ENCODE measurements at regions not wholly inside any gene's neighbourhood (a gene's known extent, or its start where the extent isn't known, plus 50 kb on each side); places are given as distances from the start of the nearest gene placed in this dataset.
"Not testable (repeated sequence)": the region's sequence is repeated elsewhere in the genome, so short reads cannot be mapped to it uniquely, and the experiment has no call there.

DNA sequence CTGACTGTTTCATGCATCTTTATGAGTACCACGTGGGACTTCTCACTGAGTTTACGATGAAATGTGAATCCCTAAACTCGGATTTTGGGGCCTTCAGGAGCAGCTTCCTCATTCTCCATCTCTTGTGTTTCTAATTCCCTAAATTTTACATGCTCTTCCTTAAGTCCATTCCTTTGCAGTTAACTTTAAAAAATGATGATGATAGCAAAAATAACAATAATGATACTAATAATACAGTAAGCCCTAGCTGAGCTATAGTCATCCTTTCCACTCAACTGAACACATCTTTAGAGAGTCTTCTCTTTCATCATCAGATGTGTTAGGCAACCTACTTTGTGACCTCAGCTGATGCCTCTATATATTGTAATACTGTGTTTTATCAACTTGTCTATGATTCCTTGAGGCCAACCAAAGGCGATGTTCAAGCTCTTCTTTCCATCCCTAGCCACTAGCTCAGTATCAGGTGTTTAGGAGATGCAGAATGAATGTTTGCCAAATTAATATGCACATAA, 1196.4 kb downstream of the VRK1 start:
- DNase-seq: no peak

GRCh38 chr14:97994020-97994531, 1196.9 kb downstream of the VRK1 start:
- DNase-seq: no peak

DNA sequence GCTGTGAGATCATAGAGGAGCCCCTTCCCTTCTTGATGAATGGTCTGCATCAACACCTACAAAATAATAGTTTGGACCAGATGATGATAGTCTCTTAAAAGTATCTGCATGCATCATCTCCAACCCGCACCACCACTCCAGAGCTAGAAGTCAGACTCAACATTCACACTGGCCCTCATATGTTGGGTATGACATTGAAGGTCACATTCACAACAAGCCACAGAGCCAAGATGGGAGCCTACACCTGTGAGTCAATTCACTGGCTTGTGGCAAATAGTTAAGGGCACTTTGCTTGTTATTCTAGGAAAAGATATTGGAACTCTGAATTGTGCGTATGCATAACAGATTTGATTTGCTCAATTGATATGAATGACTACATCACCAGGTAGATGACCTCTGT, 1197.9 kb downstream of the VRK1 start:
- DNase-seq: no peak

- no peak for DNase-seq
These were observed 1198.3 kb downstream of the VRK1 start for GRCh38 chr14:97995531-97995930.

DNA sequence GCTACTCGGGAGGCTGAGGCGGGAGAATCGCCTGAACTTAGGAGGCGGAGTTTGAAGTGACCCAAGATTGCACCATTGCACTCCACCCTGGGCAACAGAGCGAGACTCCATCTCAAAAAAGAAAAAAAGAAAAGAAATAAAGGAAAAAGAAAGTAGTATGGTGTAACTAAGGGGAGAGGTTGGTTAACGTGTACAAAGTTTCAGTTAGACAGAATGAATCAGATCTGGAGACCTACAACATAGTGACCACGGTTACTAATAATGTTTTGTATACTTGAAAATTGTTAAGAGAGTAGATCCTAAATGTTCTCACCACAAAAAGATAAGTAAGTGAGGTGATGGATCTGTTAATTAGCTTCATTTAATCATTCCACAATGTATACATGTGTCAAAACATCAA, 1208.8 kb downstream of the VRK1 start:
- DNase-seq: no peak

DNA sequence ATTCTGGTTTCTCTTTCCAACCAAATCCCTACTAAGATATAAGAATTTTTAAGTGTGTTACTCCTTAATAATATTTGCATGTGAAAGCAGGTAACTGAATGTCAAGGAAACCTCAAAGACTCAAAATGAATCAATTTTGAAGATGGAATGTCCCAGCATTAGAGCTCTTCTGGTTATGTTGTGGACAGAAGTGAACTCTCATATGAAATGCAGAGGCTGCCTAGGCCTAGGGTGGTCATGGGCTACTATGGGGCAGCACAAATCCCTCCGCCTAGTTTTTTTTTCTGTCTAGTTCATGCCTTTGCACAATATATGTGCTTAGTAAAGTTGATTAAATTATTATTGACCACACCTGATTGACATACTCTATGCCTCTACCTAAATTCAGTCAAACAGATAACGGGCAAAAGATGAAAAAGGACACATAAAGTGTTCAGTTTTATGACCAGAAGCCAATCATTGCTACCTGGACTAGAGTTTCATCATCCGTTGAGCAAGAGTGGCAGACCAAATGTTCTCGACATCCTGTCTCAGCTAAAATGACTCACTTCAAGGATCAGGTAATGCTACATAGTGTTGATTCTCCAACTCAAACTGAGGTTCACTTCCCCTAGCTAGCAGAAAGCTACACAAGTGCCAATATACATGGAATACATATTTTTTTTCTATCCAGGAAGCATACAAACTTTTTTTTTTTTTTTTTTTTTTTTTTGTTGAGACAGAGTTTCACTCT, 1211.4 kb downstream of the VRK1 start:
- no peak for DNase-seq

GRCh38 chr14:98009177-98009576, 1212.0 kb downstream of the VRK1 start:
- not testable (repeated sequence) for DNase-seq

DNA sequence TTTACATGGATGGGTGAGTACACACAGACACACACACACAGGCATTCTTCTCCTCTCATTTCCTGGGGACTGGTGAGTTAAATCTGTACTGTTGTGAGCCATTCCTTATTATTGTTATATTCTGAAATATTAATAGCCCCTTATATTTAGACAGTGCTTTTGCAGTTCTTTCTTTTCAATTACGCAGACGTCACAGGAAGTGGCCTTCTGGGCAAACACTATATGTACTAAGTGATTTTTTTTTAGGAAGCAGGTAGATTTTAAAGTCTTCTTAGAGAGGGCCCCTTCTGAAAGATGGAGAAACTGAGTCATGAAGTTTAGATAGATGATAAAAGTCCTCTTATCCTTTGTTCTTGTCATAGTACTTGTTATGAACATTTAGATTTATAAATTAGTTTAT, 1213.6 kb downstream of the VRK1 start:
- DNase-seq: no peak

DNA sequence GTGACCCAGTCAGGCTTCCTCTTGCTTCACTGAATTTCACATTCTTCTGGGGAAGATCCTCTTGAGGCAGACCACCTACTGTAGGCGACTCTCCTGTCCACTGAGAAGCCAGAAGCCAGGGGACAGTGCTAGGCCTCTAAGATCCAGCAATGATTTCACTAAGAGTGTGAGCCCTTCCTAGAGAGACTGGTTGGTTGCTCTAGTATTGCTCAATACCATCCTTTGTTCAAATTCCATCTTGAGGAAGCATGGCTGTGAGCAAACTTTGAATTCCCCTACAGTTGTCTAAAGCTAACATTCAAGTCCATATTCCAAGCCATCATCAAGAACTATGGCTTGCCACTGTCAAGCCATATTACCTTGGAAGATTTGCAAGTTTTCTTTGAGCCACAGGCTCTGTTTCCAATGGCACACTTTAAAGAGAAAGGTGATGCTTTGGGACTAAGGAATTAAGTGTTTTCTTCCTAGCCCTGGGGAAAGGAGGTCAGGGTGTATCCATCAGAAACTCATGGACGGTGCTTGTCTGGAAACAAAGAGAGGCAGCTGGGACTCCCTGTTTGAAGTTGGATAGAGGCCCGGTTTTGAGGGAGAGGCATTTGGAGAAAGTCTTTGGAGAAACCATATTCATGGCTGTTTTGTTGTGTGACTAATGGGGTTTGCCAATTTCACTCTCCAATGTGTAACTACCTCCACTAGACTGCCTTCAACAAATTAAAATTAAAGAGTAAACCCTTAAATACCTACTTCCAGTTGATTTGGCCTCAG, 1217.9 kb downstream of the VRK1 start:
- DNase-seq: no peak

DNA sequence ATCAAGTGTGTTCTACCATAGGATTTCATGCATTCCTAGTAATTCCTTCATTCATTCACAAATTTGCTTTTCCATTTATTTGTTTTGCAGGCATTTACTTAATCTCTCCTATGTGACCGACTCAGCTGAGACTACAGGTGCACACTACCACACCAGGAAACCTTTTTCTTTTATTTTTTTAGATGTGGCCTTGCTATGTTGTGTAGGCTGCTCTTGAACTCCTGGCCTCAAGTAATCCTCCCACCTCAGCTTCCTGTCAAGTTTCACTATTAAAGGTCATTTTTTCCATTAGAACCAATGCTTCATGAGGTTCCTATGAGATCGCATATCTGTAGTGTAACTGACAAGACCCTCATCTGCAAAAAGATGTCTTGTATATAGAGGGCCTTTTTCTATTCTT, 1218.7 kb downstream of the VRK1 start:
- no peak for DNase-seq

DNA sequence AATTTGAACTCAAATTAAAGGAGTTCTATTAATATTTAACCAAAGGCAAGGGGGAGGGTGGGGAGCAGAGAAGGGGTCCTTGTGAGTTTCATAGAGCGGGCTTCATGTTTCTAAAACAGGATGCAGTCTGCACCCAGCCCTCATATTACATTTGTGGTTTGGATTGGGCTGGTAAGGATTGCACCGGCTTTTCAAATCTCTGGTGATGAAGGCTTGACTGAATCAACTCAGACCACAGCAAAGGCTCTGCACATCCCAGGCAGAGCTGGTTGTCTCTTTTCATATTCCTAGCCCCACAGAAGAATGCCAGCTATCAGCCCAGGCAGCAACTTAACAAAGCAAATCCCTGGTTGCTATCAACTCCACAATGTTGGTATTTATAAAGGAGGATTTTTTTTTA, 1221.4 kb downstream of the VRK1 start:
- DNase-seq: no peak

DNA sequence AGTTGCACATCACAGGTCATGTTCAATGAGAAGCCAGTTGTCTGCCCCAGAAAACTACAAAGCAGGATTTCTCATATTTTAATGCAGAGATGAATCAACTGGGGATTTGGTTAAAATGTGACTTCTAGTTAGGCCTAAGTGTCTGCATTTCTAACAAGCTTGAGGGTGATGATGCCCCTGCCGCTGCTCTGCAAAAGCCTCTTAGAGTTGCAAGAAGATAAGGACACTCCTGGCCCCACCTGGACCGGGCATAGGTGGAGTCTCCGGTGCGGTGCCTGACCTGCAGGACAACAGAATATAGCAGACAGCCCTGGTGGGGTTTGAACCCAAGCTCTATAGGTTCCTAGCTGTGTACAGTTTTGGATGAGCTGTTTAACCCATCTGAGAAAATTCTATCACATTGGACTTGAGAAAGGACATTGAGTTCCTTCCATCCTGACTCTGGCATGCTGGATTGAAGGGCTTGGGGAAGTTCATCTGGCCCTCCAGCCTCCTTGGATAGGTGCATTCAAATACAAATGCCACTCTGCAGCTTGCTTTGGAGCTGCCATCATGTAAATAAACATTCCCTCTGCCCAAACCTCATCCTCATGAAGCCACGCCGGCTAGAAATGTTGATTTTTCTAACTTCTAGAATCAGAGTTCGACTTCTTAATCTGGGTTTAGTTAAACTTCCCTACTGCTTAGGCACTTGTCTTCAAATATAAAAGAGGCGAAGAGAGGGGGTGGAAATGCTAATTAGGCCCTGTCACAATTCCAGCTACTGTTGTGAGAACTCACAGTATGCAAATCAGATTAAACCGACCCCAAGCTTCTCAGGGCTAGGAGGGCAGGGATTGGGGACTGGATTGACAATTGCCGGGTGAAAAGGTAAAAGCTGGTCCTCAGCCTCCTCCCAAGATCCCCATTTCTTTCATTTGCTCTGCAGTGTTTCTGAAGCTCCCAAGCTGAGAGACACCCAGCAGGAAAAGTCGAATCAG, 1225.6 kb downstream of the VRK1 start:
- no peak for DNase-seq

DNA sequence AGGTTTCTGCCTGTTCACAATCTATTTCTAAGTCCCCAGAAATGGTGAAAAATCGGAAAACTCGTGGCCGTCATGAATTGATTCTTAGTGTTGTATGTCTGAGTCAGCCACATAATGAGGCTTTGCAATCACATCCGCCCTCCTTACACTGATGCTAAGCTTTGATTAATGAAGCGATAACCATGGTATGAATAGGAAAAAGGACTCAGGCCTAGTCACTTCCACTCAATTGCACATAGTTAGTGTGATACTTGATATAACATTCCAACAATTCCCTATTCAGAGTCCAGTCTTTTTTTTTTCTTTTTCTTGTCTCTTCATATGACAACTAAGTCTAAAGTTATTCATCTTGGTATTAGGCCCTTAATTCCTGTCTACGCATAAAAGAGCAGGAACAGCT, 1231.0 kb downstream of the VRK1 start:
- no peak for DNase-seq

DNA sequence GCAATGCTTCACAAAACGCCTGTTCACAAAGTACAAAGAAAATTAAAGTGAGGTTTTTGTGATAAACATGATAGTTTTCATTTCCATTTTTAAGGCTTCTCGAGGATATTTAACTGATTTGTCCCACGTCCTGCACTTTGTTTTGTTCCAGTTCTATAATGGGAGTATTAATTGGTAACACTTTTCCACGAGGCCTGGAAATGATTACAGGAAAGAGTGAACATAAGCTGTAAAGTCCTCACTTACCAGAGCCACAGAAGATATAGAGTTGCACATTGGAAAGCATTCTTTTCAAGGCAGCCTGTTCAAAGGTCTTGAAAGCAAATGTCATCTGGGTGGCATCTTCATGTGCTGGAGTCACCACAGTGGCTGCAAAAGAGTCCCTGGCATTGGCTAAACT, 1236.6 kb downstream of the BCL11B start:
- no peak for DNase-seq

GRCh38 chr14:98037831-98038230, 1234.2 kb downstream of the BCL11B start:
- DNase-seq: no peak

GRCh38 chr14:98056946-98057345, 1215.1 kb downstream of the BCL11B start:
- no peak for DNase-seq

GRCh38 chr14:98059106-98059505, 1212.9 kb downstream of the BCL11B start:
- no peak for DNase-seq

DNA sequence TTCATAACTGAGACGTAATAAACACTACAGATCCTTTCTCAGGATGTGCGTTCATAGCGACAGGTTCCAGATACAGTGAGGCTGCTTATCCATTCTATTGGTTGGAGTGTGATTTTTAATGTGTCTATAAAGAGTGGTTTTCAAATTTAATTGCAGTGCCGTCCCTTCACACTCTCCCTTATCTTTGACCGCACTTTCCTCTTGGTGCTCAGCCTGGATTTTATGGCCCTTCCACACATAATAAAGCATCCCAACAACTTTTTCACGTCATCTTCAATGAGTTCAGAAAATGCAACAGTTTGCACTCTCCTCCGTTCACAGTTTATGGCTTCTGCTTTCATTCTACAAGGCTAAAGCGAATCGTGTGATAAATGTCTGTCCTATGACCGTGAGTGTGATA, 1209.9 kb downstream of the BCL11B start:
- DNase-seq: no peak

DNA sequence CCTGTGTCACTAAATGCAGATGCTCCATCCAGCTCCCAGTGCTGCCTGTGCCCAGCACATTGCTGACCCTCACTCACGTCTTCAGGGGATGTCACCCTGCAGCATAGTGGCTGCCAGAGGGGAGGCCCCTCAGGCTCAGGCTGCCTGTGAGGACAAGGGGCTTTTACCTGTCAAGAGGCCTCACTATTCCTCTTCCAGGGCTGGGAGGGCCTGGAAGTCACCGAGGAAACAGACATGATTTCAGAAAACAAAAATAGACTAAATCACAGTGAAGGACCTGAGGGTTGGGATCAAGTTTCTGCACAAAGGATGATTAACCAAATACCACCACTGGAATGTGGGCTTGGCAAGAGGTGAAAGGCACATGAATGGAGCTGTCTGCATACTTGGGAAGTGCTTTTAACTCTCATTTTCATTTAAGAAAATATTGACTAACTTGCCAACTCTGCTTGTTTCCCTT, 1202.3 kb downstream of the BCL11B start:
- DNase-seq: no peak

- no peak for DNase-seq
These were observed 1201.5 kb downstream of the BCL11B start for GRCh38 chr14:98070536-98070935.

DNA sequence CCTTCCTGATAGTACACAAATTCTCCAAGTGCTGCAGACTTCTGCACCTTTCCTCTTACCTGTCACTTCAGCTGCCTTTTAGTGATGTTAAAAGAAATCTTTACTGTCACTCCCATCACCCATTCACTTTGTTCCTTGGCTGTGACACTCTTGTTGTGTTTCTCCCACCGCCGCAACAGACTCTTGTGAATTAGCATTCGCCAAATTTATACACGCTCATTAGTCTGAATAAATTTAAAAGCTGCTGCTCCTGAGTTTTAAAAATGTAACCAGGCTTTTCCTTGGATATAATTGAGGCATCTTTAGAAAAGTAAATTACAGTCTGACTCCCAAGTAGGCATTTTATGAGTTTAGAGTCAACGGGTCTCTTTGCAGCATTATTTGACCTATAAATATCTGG, 1197.9 kb downstream of the BCL11B start:
- no peak for DNase-seq

GRCh38 chr14:98077176-98077575, 1194.8 kb downstream of the BCL11B start:
- no peak for DNase-seq

DNA sequence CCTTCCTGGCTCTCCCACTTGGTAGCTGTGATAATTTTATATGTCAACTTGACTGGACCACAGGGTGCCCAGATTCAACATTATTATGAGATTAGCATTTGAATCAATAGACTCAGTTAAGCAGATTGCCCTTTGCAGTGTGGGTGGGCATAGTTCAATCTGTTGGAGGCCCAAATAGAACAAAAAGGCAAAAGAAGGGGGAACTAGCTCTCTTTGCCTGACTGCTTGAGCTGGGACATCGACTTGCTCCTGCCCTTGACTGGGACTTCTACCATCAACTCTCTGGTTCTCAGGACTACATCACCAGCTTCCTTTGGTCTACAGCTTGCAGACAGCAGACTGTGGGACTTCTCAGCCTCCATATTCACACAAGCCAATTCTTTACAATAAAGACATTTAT, 1189.2 kb downstream of the BCL11B start:
- no peak for DNase-seq
